HepG2 (cell line): ENCODE measurements at regions not wholly inside any gene's neighbourhood (a gene's known extent, or its start where the extent isn't known, plus 50 kb on each side); places are given as distances from the start of the nearest gene placed in this dataset.

ENCODE experiments used
- ATAC-seq: fragments of 200-7000 bp; cut with Tn5 transposase; 3 replicates; pipeline ENCODE4 v1.9.1; 2020; ENCODE audit warnings: mild to moderate bottlenecking, moderate library complexity
- BruUV-seq: library from RNA; stranded (reverse); fragments of 400-500 nt; replicated peaks from 2 replicates; lab custom pipeline; 2021; lab: Mats Ljungman, UMichigan
- CTCF ChIA-PET: fragments of 300-600 bp; formaldehyde crosslinking; extraction: SDS; loops from one replicate; lab custom pipeline; 2021; ENCODE audit warnings: low total read pairs, inconsistent platforms, low intra/inter-chr PET ratio; lab: Yijun Ruan, JAX
- POLR2A ChIA-PET: fragments of 350-600 bp; sonication (Branson Sonifier 250); formaldehyde crosslinking; loops from one replicate; lab custom pipeline; 2020; ENCODE audit warnings: antibody characterized with exemption, inconsistent platforms; lab: Yijun Ruan, JAX
- DNase-seq: peaks from one replicate; pipeline ENCODE4 v3.0.0-alpha.2; 2015; ENCODE audit warnings: low spot score
- FAIRE-seq: peaks from 3 replicates; lab custom pipeline; 2011; peaks lifted over from hg19 to GRCh38; lab: Jason Lieb, UNC
- H2AFZ ChIP-seq: one replicate; pipeline ENCODE4 v1.6.1; 2011; ENCODE audit warnings: low read length, inconsistent platforms
- H3K27ac ChIP-seq: fragments of 300-600 bp; 3 replicates; pipeline ENCODE4 v1.8.0; 2011; ENCODE audit warnings: mixed run types, mild to moderate bottlenecking, mixed read lengths, low read length, inconsistent platforms; ENCODE audit not compliant: insufficient read depth; ENCODE audit errors: extremely low read length
- H3K27me3 ChIP-seq, 2 experiments: fragments of 200-600 bp in 1 of 2; 2 replicates in 1 of 2; 3 replicates in 1 of 2; pipeline versions ENCODE4 v1.6.0 to v1.8.0; 2011; ENCODE audit warnings: low read length in 2 of 2, mild to moderate bottlenecking in 2 of 2, moderate library complexity in 2 of 2, inconsistent platforms in 1 of 2; ENCODE audit not compliant: insufficient read depth in 2 of 2, control insufficient read depth in 1 of 2
- H3K36me3 ChIP-seq, 2 experiments: fragments of 200-600 bp in 1 of 2; replicated peaks in 1 of 2; 2 replicates in 1 of 2; 3 replicates in 1 of 2; pipeline versions ENCODE4 v1.5.1 to v1.8.0; 2011; ENCODE audit warnings: low read length in 2 of 2, inconsistent platforms in 1 of 2; ENCODE audit not compliant: insufficient read depth in 2 of 2, control insufficient read depth in 1 of 2
- H3K4me1 ChIP-seq: 2 replicates; pipeline ENCODE4 v1.5.1; 2012; ENCODE audit warnings: low read length, inconsistent platforms; ENCODE audit not compliant: insufficient read depth
- H3K4me2 ChIP-seq: 2 replicates; pipeline ENCODE4 v1.6.0; 2011; ENCODE audit warnings: low read depth, low read length, inconsistent platforms
- H3K4me3 ChIP-seq, 3 experiments: fragments of 200-600 bp in 1 of 3; sonication (generic), shearing (Covaris generic) in 1 of 3; replicated peaks in 1 of 3; 2 replicates each; pipeline ENCODE4 v1.5.1; 2011 to 2016; ENCODE audit warnings: low read length in 3 of 3, inconsistent platforms in 2 of 3, low read depth in 2 of 3, mild to moderate bottlenecking in 2 of 3, control low read depth in 1 of 3, mixed read lengths in 1 of 3; ENCODE audit not compliant: insufficient read depth in 1 of 3
- H3K79me2 ChIP-seq: one replicate; pipeline ENCODE4 v1.6.1; 2011; ENCODE audit warnings: low read length, inconsistent platforms; ENCODE audit not compliant: insufficient read depth
- H3K9ac ChIP-seq: 2 replicates; pipeline ENCODE4 v1.6.0; 2011; ENCODE audit warnings: mild to moderate bottlenecking, low read depth, low read length, inconsistent platforms; ENCODE audit not compliant: insufficient read depth
- H3K9me3 ChIP-seq: 2 replicates; pipeline ENCODE4 v1.5.1; 2012; ENCODE audit warnings: mild to moderate bottlenecking, low read length
- H4K20me1 ChIP-seq: 2 replicates; pipeline ENCODE4 v1.6.0; 2011; ENCODE audit warnings: inconsistent platforms, mild to moderate bottlenecking, low read length, moderate library complexity; ENCODE audit not compliant: insufficient read depth
- ARHGAP35 ChIP-seq: sonication (generic); formaldehyde crosslinking; IDR thresholded peaks from 2 replicates; pipeline ENCODE4 v1.9.0; 2022; ENCODE audit warnings: mild to moderate bottlenecking, inconsistent platforms, moderate library complexity, missing genetic modification reagents, borderline replicate concordance
- FOXM1 ChIP-seq: sonication (generic); formaldehyde crosslinking; IDR thresholded peaks from 2 replicates; pipeline ENCODE4 v1.5.0; 2020; ENCODE audit warnings: missing genetic modification reagents
- GTF2F1 ChIP-seq: fragments of 150-350 bp; IDR thresholded peaks from 2 replicates; pipeline ENCODE4 v1.6.1; 2014; ENCODE audit warnings: low read length
- HNF4G ChIP-seq, 2 experiments: sonication (generic) in 1 of 2; formaldehyde crosslinking in 1 of 2; IDR thresholded peaks; 2 replicates each; pipeline versions ENCODE4 v1.4.0 to v1.6.1; 2011 to 2020; ENCODE audit warnings: borderline replicate concordance in 2 of 2, low read depth in 2 of 2, mild to moderate bottlenecking in 2 of 2, low read length in 1 of 2, missing genetic modification reagents in 1 of 2, moderate library complexity in 1 of 2
- KDM3A ChIP-seq: IDR thresholded peaks from 2 replicates; pipeline ENCODE4 v1.6.1; 2018; ENCODE audit warnings: low read depth, missing compliant biosample characterization
- MED13 ChIP-seq: sonication (generic); formaldehyde crosslinking; IDR thresholded peaks from 2 replicates; pipeline ENCODE4 v1.5.0; 2020; ENCODE audit warnings: missing genetic modification reagents
- PAX8 ChIP-seq: sonication (generic); formaldehyde crosslinking; IDR thresholded peaks from 2 replicates; pipeline ENCODE4 v1.8.0; 2022; ENCODE audit warnings: mild to moderate bottlenecking, missing genetic modification reagents, borderline replicate concordance
- SNRNP70 ChIP-seq: fragments of 200-400 bp; formaldehyde crosslinking; IDR thresholded peaks from 2 replicates; pipeline ENCODE4 v1.6.1; 2017; ENCODE audit warnings: mild to moderate bottlenecking, low read depth, low read length, moderate library complexity
- STAT5B ChIP-seq: sonication (generic); formaldehyde crosslinking; IDR thresholded peaks from 2 replicates; pipeline ENCODE4 v1.4.0; 2020; ENCODE audit warnings: missing genetic modification reagents
- U2AF1 ChIP-seq: fragments of 200-400 bp; formaldehyde crosslinking; optimal IDR thresholded peaks from 2 replicates; pipeline ENCODE3; 2017; ENCODE audit warnings: mild to moderate bottlenecking, low read depth, low read length
- ZIK1 ChIP-seq: sonication (generic); formaldehyde crosslinking; IDR thresholded peaks from 2 replicates; pipeline ENCODE4 v1.5.0; 2020; ENCODE audit warnings: mild to moderate bottlenecking, low read depth, missing genetic modification reagents, borderline replicate concordance
- WGBS: methylation state at CpG from one replicate; pipeline ENCODE4 v1.1.6; 2017; ENCODE audit warnings: low lambda C conversion rate; 5-methylcytosine and 5-hydroxymethylcytosine counted together
- in situ Hi-C: cut with HindIII; loops from 2 replicates; pipeline ENCODE4 v1.10.0; 2017; ENCODE audit warnings: low pct_unique_long_range_greater_than_20kb; ENCODE audit not compliant: extremely low pct_ligation_motif_present
- intact Hi-C: fragments of 100-400 bp; cut with micrococcal nuclease; formaldehyde crosslinking; loops from one replicate; pipeline ENCODE4 v1.10.0; 2022; ENCODE audit not compliant: unreplicated experiment
- TF ChIP-seq, protein P1 (sequence below): sonication (generic); formaldehyde crosslinking; IDR thresholded peaks from 2 replicates; pipeline ENCODE4 v1.5.0; 2020; ENCODE audit warnings: missing genetic modification reagents, mild to moderate bottlenecking, borderline replicate concordance
- TF ChIP-seq, protein P2 (sequence below): sonication (generic); formaldehyde crosslinking; IDR thresholded peaks from 2 replicates; pipeline ENCODE4 v1.8.1; 2023; ENCODE audit warnings: missing genetic modification reagents, inconsistent platforms, borderline replicate concordance
- TF ChIP-seq, protein P3 (sequence below): sonication (generic); formaldehyde crosslinking; IDR thresholded peaks from 2 replicates; pipeline ENCODE4 v1.5.0; 2020; ENCODE audit warnings: mild to moderate bottlenecking, missing genetic modification reagents

DNA sequence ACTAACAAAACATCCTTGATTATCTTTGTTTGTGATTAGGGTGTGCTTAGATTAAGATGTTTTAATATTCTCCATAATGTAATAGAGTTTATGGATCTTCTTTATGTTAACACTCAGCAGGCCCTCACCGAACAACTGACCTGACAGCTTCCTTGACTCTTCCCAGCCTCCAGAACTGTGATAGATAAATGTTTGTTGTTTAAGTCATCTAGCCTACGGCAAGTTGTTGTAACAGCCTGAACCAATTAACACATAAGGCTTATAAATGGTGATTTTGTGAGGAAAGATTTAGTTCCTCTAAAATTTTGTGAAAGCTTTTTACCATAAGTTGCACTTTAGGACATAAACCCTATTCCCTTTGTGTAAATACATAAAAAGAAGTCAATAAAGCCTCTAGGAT, 156.5 kb upstream of the DCN start:
- CTCF ChIA-PET, result no interaction called here
- Histone ChIP-seq H3K27ac (no peak overlapping the region), H3K9ac (no peak overlapping the region)
- TF ChIP-seq, protein P1, sequence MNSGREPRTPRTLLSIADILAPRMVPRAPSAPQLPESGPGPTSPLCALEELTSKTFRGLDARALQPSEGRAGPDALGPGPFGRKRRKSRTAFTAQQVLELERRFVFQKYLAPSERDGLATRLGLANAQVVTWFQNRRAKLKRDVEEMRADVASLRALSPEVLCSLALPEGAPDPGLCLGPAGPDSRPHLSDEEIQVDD (CRISPR knock-in tag), result no peak
- TF ChIP-seq ZIK1 (no peak), SNRNP70 (no peak), U2AF1 (no peak), HNF4G (IDR thresholded peaks at IDR 0.05; ENCODE audit: borderline replicate concordance, low read depth, low read length) (no peak), HNF4G (CRISPR knock-in tag; IDR thresholded peaks at IDR 0.05; ENCODE audit: borderline replicate concordance, low read depth) (no peak), GTF2F1 (no peak), FOXM1 (CRISPR knock-in tag) (no peak), PAX8 (CRISPR knock-in tag) (no peak), MED13 (CRISPR knock-in tag) (no peak), KDM3A (CRISPR knock-in tag) (no peak), STAT5B (CRISPR knock-in tag) (no peak), ARHGAP35 (CRISPR knock-in tag) (no peak)
- TF ChIP-seq, protein P2, sequence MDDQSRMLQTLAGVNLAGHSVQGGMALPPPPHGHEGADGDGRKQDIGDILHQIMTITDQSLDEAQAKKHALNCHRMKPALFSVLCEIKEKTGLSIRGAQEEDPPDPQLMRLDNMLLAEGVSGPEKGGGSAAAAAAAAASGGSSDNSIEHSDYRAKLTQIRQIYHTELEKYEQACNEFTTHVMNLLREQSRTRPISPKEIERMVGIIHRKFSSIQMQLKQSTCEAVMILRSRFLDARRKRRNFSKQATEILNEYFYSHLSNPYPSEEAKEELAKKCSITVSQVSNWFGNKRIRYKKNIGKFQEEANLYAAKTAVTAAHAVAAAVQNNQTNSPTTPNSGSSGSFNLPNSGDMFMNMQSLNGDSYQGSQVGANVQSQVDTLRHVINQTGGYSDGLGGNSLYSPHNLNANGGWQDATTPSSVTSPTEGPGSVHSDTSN (CRISPR knock-in tag), result no peak
- TF ChIP-seq, protein P3, sequence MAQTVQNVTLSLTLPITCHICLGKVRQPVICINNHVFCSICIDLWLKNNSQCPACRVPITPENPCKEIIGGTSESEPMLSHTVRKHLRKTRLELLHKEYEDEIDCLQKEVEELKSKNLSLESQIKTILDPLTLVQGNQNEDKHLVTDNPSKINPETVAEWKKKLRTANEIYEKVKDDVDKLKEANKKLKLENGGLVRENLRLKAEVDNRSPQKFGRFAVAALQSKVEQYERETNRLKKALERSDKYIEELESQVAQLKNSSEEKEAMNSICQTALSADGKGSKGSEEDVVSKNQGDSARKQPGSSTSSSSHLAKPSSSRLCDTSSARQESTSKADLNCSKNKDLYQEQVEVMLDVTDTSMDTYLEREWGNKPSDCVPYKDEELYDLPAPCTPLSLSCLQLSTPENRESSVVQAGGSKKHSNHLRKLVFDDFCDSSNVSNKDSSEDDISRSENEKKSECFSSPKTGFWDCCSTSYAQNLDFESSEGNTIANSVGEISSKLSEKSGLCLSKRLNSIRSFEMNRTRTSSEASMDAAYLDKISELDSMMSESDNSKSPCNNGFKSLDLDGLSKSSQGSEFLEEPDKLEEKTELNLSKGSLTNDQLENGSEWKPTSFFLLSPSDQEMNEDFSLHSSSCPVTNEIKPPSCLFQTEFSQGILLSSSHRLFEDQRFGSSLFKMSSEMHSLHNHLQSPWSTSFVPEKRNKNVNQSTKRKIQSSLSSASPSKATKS (CRISPR knock-in tag), result no peak
- TF ChIP-seq, all 625 proteins: peak for 0
- WGBS, result 2% methylated on average over 2 of the region's 2 CpGs
- intact Hi-C loops, result no loop called here
- in situ Hi-C loops, result loop anchor here (25.0 kb wide), 1 partner anchor 377 kb away; the partner anchor contains the start of gene CCER1
- Histone ChIP-seq H3K4me2 (no peak overlapping the region), H3K4me1 (no peaks in the 10 kb centered on the region), H3K9me3 (no peaks in the 10 kb centered on the region), H3K36me3 (no peaks in the 10 kb centered on the region), H4K20me1 (no peaks in the 10 kb centered on the region), H2AFZ (no peak overlapping the region), H3K4me3 (no peak overlapping the region), H3K27me3 (no peaks in the 10 kb centered on the region), H3K79me2 (no peaks in the 10 kb centered on the region)
- POLR2A ChIA-PET, result no interaction called here
- no peak for DNase-seq
- no TSS peak for BruUV-seq
- ATAC-seq, result no peak
- no peak for FAIRE-seq
